OCI-LY1 (cell line): ENCODE measurements at regions not wholly inside any gene's neighbourhood (a gene's known extent, or its start where the extent isn't known, plus 50 kb on each side); places are given as distances from the start of the nearest gene placed in this dataset.

Source experiments
- H2AFZ ChIP-seq: fragments of 200-600 bp; sonication (generic), shearing (Covaris generic); 2 replicates; pipeline ENCODE4 v1.6.0; 2014; ENCODE audit warnings: antibody characterized with exemption, mild to moderate bottlenecking, low read length
- H3F3A ChIP-seq: fragments of 200-600 bp; sonication (generic), shearing (Covaris generic); 2 replicates; pipeline ENCODE4 v1.6.0; 2014; ENCODE audit warnings: mild to moderate bottlenecking, antibody characterized with exemption, low read length, moderate library complexity; ENCODE audit not compliant: insufficient read depth
- H3K27ac ChIP-seq: fragments of 200-600 bp; sonication (generic); 2 replicates; pipeline ENCODE4 v1.5.1; 2014; ENCODE audit warnings: low read length, mixed run types, mild to moderate bottlenecking, low read depth; ENCODE audit not compliant: poor library complexity, severe bottlenecking
- H3K27me3 ChIP-seq: fragments of 200-600 bp; sonication (generic); 2 replicates; pipeline ENCODE4 v1.6.0; 2014; ENCODE audit warnings: antibody characterized with exemption, mild to moderate bottlenecking, low read length, moderate library complexity; ENCODE audit not compliant: insufficient read depth
- H3K36me3 ChIP-seq: fragments of 200-600 bp; sonication (generic); 2 replicates; pipeline ENCODE4 v1.6.1; 2014; ENCODE audit warnings: mild to moderate bottlenecking, antibody characterized with exemption, low read length, moderate library complexity, mixed read lengths; ENCODE audit not compliant: insufficient read depth
- H3K4me1 ChIP-seq: fragments of 200-600 bp; sonication (generic); 2 replicates; pipeline ENCODE4 v1.5.1; 2014; ENCODE audit warnings: mild to moderate bottlenecking, low read length, moderate library complexity; ENCODE audit not compliant: insufficient read depth, severe bottlenecking
- H3K4me2 ChIP-seq: fragments of 200-600 bp; sonication (generic), shearing (Covaris generic); 2 replicates; pipeline ENCODE4 v1.6.1; 2014; ENCODE audit warnings: low read length
- H3K4me3 ChIP-seq: fragments of 200-600 bp; sonication (generic); 2 replicates; pipeline ENCODE4 v1.5.1; 2014; ENCODE audit warnings: low read length, low read depth, mild to moderate bottlenecking, mixed read lengths; ENCODE audit not compliant: poor library complexity, severe bottlenecking
- H3K79me2 ChIP-seq: fragments of 200-600 bp; shearing (Covaris generic); 2 replicates; pipeline ENCODE4 v1.6.1; 2016; ENCODE audit warnings: mixed run types, low read length, mixed read lengths; ENCODE audit not compliant: insufficient read depth
- H3K9ac ChIP-seq: fragments of 200-600 bp; sonication (generic), shearing (Covaris generic); 2 replicates; pipeline ENCODE4 v1.6.1; 2014; ENCODE audit warnings: mild to moderate bottlenecking, low read length, mixed read lengths
- H3K9me2 ChIP-seq: fragments of 200-600 bp; sonication (generic), shearing (Covaris generic); 2 replicates; pipeline ENCODE4 v1.6.1; 2014; ENCODE audit warnings: low read depth, mild to moderate bottlenecking, low read length, mixed read lengths
- H3K9me3 ChIP-seq: fragments of 200-600 bp; shearing (Covaris generic); 2 replicates; pipeline ENCODE4 v1.6.1; 2014; ENCODE audit warnings: low read length, mixed read lengths
- H4K20me1 ChIP-seq: fragments of 200-600 bp; sonication (generic), shearing (Covaris generic); 2 replicates; pipeline ENCODE4 v1.6.0; 2016; ENCODE audit warnings: mild to moderate bottlenecking, low read length; ENCODE audit not compliant: insufficient read depth
- CTCF ChIP-seq: fragments of 200-600 bp; sonication (generic), shearing (Covaris generic); IDR thresholded peaks from 2 replicates; pipeline ENCODE4 v1.5.1; 2017; ENCODE audit warnings: mild to moderate bottlenecking, antibody characterized with exemption, low read length, moderate library complexity, mixed read lengths
- EZH2 ChIP-seq: fragments of 200-600 bp; sonication (generic), shearing (Covaris generic); IDR thresholded peaks from 2 replicates; pipeline ENCODE4 v1.8.0; 2017; ENCODE audit warnings: borderline replicate concordance, mixed run types, mild to moderate bottlenecking, antibody characterized with exemption, low read length, moderate library complexity, mixed read lengths

GRCh38 chr14:55841625-55842024 is 261.6 kb downstream of the KTN1 start:
- H3K9ac ChIP-seq, result no peak overlapping the region
- no peak for TF ChIP-seq CTCF
- TF ChIP-seq EZH2, result no peak
- no peak overlapping the region for H3K4me2 ChIP-seq
- H3K4me3 ChIP-seq, result no peak overlapping the region
- no peaks in the 10 kb centered on the region for H3K27me3 ChIP-seq
- no peaks in the 10 kb centered on the region for H3K9me3 ChIP-seq
- no peaks in the 10 kb centered on the region for H3K9me2 ChIP-seq
- H3F3A ChIP-seq, result no peaks in the 10 kb centered on the region
- no peaks in the 10 kb centered on the region for H3K4me1 ChIP-seq
- H3K79me2 ChIP-seq, result no peaks in the 10 kb centered on the region
- H4K20me1 ChIP-seq, result no peaks in the 10 kb centered on the region
- H3K36me3 ChIP-seq, result no peaks in the 10 kb centered on the region
- no peak overlapping the region for H2AFZ ChIP-seq
- H3K27ac ChIP-seq, result no peak overlapping the region

- H3K27ac ChIP-seq, result no peak overlapping the region
- H2AFZ ChIP-seq, result 0 out of 2 replicates have a peak overlapping the region, but pooled peaks have one; percentile 70
- no peak overlapping the region for H3K4me2 ChIP-seq
- H3K4me1 ChIP-seq, result no peaks in the 10 kb centered on the region
- H3K9me2 ChIP-seq, result no peaks in the 10 kb centered on the region
- no peaks in the 10 kb centered on the region for H3F3A ChIP-seq
- H3K9me3 ChIP-seq, result no peaks in the 10 kb centered on the region
- TF ChIP-seq CTCF (peak; percentile 39; the same call in 1 of the 2 replicates), EZH2 (no peak)
- no peaks in the 10 kb centered on the region for H3K27me3 ChIP-seq
- H3K79me2 ChIP-seq, result no peaks in the 10 kb centered on the region
- no peaks in the 10 kb centered on the region for H4K20me1 ChIP-seq
- H3K9ac ChIP-seq, result no peak overlapping the region
- no peaks in the 10 kb centered on the region for H3K36me3 ChIP-seq
- H3K4me3 ChIP-seq, result no peak overlapping the region
Measured at GRCh38 chr14:55843718-55844403, 263.9 kb downstream of the KTN1 start.

- H3F3A ChIP-seq, result no peaks in the 10 kb centered on the region
- no peak for TF ChIP-seq EZH2
- TF ChIP-seq CTCF, result no peak
- H3K36me3 ChIP-seq, result no peaks in the 10 kb centered on the region
- H3K27ac ChIP-seq, result no peak overlapping the region
- H2AFZ ChIP-seq, result no peak overlapping the region
- H3K4me3 ChIP-seq, result no peak overlapping the region
- no peaks in the 10 kb centered on the region for H3K9me2 ChIP-seq
- H3K4me1 ChIP-seq, result no peaks in the 10 kb centered on the region
- no peak overlapping the region for H3K4me2 ChIP-seq
- H4K20me1 ChIP-seq, result no peaks in the 10 kb centered on the region
- H3K9ac ChIP-seq, result no peak overlapping the region
- no peaks in the 10 kb centered on the region for H3K79me2 ChIP-seq
- no peaks in the 10 kb centered on the region for H3K27me3 ChIP-seq
- no peaks in the 10 kb centered on the region for H3K9me3 ChIP-seq
Measured at GRCh38 chr14:55845963-55846825, 266.2 kb downstream of the KTN1 start.
